ENCODE measurements at regions not wholly inside any gene's neighbourhood (a gene's known extent, or its start where the extent isn't known, plus 50 kb on each side); places are given as distances from the start of the nearest gene placed in this dataset.

- no peak overlapping the region for H3K9ac ChIP-seq (ENCODE audit: insufficient read length, low read depth)
- peaks cover 10% of the 10 kb centered on the region for H3K9me3 ChIP-seq (ENCODE audit: insufficient read depth, low read length)
- H3K4me1 ChIP-seq (ENCODE audit: insufficient read depth, insufficient read length), result no peaks in the 10 kb centered on the region
- no peak overlapping the region for H3K4me3 ChIP-seq (ENCODE audit: insufficient read length, low read depth)
- TF ChIP-seq YY1 (IDR thresholded peaks at IDR 0.05; ENCODE audit: insufficient read depth, insufficient read length), result no peak
- no peak for TF ChIP-seq SUZ12 (IDR thresholded peaks at IDR 0.05; ENCODE audit: extremely low read depth, insufficient read depth, insufficient read length)
- no peak for TF ChIP-seq ZNF274 (IDR thresholded peaks at IDR 0.05; ENCODE audit: low read depth, low read length)
- H3K27me3 ChIP-seq (ENCODE audit: insufficient read depth, insufficient read length), result no peaks in the 10 kb centered on the region
- DNase-seq (ENCODE audit: low read depth, low spot score), result no peak
- H3K36me3 ChIP-seq (ENCODE audit: insufficient read depth, insufficient read length, low read length), result no peaks in the 10 kb centered on the region
Observed at GRCh38 chr7:155173905-155174304, 103.8 kb downstream of the HTR5A start.

DNA sequence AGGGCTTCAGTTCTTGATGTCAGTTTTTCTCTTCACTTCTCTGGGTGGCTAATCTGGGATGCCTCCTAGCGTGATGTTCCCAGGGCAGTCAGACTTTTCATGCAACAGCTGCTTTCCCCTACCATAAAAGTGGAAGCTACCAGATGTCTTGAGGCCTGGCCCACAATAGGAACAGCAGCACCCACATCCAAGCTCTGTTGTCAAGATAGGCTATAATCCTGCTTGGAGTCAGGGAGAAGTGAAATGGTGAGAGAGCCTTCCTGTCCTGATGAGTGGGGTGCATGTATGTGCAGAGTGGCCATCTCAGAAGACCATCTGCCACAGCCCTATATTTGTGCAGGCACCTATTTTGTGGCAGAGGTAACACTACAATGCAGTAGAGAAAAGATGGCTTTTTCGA, 108.0 kb downstream of the HTR5A start:
- no peak overlapping the region for H3K9ac ChIP-seq (ENCODE audit: insufficient read length, low read depth)
- no peaks in the 10 kb centered on the region for H3K4me1 ChIP-seq (ENCODE audit: insufficient read depth, insufficient read length)
- no peak overlapping the region for H3K4me3 ChIP-seq (ENCODE audit: insufficient read length, low read depth)
- TF ChIP-seq ZNF274 (IDR thresholded peaks at IDR 0.05; ENCODE audit: low read depth, low read length) (no peak), SUZ12 (IDR thresholded peaks at IDR 0.05; ENCODE audit: extremely low read depth, insufficient read depth, insufficient read length) (no peak), YY1 (IDR thresholded peaks at IDR 0.05; ENCODE audit: insufficient read depth, insufficient read length) (no peak)
- no peaks in the 10 kb centered on the region for H3K27me3 ChIP-seq (ENCODE audit: insufficient read depth, insufficient read length)
- DNase-seq (ENCODE audit: low read depth, low spot score), result no peak
- H3K9me3 ChIP-seq (ENCODE audit: insufficient read depth, low read length), result peaks cover 10% of the 10 kb centered on the region
- H3K36me3 ChIP-seq (ENCODE audit: insufficient read depth, insufficient read length, low read length), result no peaks in the 10 kb centered on the region

DNA sequence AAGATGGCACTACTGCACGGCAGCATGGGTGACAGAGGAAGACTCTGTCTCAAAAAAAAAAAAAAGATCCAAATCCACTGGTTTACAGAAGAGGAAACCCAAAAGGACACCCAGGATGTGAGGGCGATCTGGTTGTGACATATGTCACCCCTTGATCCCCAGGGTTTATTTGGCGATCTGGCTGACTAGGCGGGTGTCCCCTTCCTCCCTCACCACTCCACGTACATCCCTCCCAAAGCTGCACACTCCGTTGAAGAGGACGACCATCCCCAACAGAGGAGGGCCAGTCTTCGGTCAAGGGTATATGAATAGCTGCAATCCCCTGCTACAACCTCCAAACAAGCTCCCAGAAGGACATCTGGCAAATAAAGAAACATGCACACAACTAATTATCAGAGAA, 111.6 kb downstream of the HTR5A start:
- DNase-seq (ENCODE audit: low read depth, low spot score), result no peak
- Histone ChIP-seq H3K36me3 (ENCODE audit: insufficient read depth, insufficient read length, low read length) (no peaks in the 10 kb centered on the region), H3K4me1 (ENCODE audit: insufficient read depth, insufficient read length) (no peaks in the 10 kb centered on the region), H3K9me3 (ENCODE audit: insufficient read depth, low read length) (peaks cover 37% of the 10 kb centered on the region), H3K4me3 (ENCODE audit: insufficient read length, low read depth) (no peak overlapping the region), H3K9ac (ENCODE audit: insufficient read length, low read depth) (no peak overlapping the region), H3K27me3 (ENCODE audit: insufficient read depth, insufficient read length) (no peaks in the 10 kb centered on the region)
- TF ChIP-seq SUZ12 (IDR thresholded peaks at IDR 0.05; ENCODE audit: extremely low read depth, insufficient read depth, insufficient read length), result no peak
- TF ChIP-seq ZNF274 (IDR thresholded peaks at IDR 0.05; ENCODE audit: low read depth, low read length), result no peak
- no peak for TF ChIP-seq YY1 (IDR thresholded peaks at IDR 0.05; ENCODE audit: insufficient read depth, insufficient read length)

- Histone ChIP-seq H3K9me3 (ENCODE audit: insufficient read depth, low read length) (peaks cover 37% of the 10 kb centered on the region), H3K4me3 (ENCODE audit: insufficient read length, low read depth) (no peak overlapping the region), H3K36me3 (ENCODE audit: insufficient read depth, insufficient read length, low read length) (no peaks in the 10 kb centered on the region), H3K9ac (ENCODE audit: insufficient read length, low read depth) (no peak overlapping the region), H3K4me1 (ENCODE audit: insufficient read depth, insufficient read length) (no peaks in the 10 kb centered on the region), H3K27me3 (ENCODE audit: insufficient read depth, insufficient read length) (no peaks in the 10 kb centered on the region)
- TF ChIP-seq ZNF274 (IDR thresholded peaks at IDR 0.05; ENCODE audit: low read depth, low read length) (no peak), YY1 (IDR thresholded peaks at IDR 0.05; ENCODE audit: insufficient read depth, insufficient read length) (no peak), SUZ12 (IDR thresholded peaks at IDR 0.05; ENCODE audit: extremely low read depth, insufficient read depth, insufficient read length) (no peak)
- DNase-seq (ENCODE audit: low read depth, low spot score), result no peak
Observed at GRCh38 chr7:155182406-155182970, 112.4 kb downstream of the HTR5A start.

DNA sequence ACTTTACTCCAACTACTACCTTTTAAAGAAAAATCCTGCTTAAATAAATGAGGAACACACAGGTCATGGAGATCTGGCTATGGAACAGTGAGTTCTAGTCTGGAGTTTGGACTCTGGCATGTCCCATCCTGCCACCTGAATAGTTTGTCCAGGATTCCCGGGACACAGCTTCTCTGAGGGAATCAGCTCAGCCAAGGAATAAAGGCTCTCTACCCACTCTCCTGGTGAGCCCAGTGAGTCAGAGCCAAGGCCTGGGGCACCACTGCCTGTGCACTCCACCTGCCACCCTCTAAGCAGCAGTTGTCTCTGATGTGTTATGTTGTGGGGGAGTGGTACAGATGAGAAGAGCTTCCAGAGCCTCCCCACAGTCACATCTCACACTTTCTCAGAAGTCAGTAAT, 113.5 kb downstream of the HTR5A start:
- no peaks in the 10 kb centered on the region for H3K4me1 ChIP-seq (ENCODE audit: insufficient read depth, insufficient read length)
- H3K4me3 ChIP-seq (ENCODE audit: insufficient read length, low read depth), result no peak overlapping the region
- H3K9ac ChIP-seq (ENCODE audit: insufficient read length, low read depth), result no peak overlapping the region
- H3K9me3 ChIP-seq (ENCODE audit: insufficient read depth, low read length), result peaks cover 37% of the 10 kb centered on the region; the same call in 1 of the 2 replicates
- no peaks in the 10 kb centered on the region for H3K36me3 ChIP-seq (ENCODE audit: insufficient read depth, insufficient read length, low read length)
- no peak for DNase-seq (ENCODE audit: low read depth, low spot score)
- no peak for TF ChIP-seq YY1 (IDR thresholded peaks at IDR 0.05; ENCODE audit: insufficient read depth, insufficient read length)
- no peak for TF ChIP-seq ZNF274 (IDR thresholded peaks at IDR 0.05; ENCODE audit: low read depth, low read length)
- TF ChIP-seq SUZ12 (IDR thresholded peaks at IDR 0.05; ENCODE audit: extremely low read depth, insufficient read depth, insufficient read length), result no peak
- no peaks in the 10 kb centered on the region for H3K27me3 ChIP-seq (ENCODE audit: insufficient read depth, insufficient read length)

GRCh38 chr7:155184923-155185322, 112.8 kb upstream of the INSIG1 start:
- Histone ChIP-seq H3K4me1 (ENCODE audit: insufficient read depth, insufficient read length) (no peaks in the 10 kb centered on the region), H3K27me3 (ENCODE audit: insufficient read depth, insufficient read length) (no peaks in the 10 kb centered on the region), H3K4me3 (ENCODE audit: insufficient read length, low read depth) (no peak overlapping the region), H3K9ac (ENCODE audit: insufficient read length, low read depth) (no peak overlapping the region), H3K36me3 (ENCODE audit: insufficient read depth, insufficient read length, low read length) (no peaks in the 10 kb centered on the region), H3K9me3 (ENCODE audit: insufficient read depth, low read length) (peaks cover 37% of the 10 kb centered on the region; the same call in 1 of the 2 replicates)
- no peak for DNase-seq (ENCODE audit: low read depth, low spot score)
- no peak for TF ChIP-seq YY1 (IDR thresholded peaks at IDR 0.05; ENCODE audit: insufficient read depth, insufficient read length)
- no peak for TF ChIP-seq SUZ12 (IDR thresholded peaks at IDR 0.05; ENCODE audit: extremely low read depth, insufficient read depth, insufficient read length)
- TF ChIP-seq ZNF274 (IDR thresholded peaks at IDR 0.05; ENCODE audit: low read depth, low read length), result no peak

DNA sequence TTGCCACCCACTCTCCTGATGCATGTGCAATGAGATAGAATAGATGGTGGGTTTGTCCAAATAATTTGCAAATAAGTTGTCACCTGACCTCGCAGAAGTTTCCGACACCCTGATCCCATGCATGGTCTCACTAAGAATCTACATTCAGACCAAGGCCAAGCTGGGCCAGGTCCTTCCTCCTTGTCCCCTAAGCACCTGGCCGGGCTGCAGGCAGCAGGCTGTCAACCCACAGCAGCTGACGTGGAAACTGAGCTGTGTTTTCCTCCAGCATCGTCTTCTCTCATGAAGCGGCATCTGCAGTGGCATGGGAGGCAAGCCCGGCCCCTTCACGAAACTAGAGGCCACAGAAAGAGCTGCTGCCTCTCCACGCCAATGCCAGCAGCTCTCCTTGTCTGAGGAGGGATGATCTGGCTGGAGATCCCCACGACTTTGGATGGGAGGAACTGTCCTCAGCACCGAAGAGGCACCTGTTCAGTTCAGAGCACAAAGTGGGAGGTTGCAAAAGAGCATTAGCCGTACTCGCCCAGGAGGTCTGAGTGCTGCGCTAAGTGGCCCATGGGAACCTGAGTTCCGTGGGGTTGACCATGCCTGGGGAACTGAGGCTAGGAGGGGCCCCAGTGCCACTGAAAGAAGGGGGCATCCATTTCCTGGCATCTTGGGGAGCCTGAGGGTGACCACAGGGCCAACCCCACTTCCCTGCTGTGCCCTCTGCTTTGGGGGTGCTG, 110.5 kb upstream of the INSIG1 start:
- Histone ChIP-seq H3K27me3 (ENCODE audit: insufficient read depth, insufficient read length) (peaks cover 15% of the 10 kb centered on the region), H3K9ac (ENCODE audit: insufficient read length, low read depth) (no peak overlapping the region), H3K36me3 (ENCODE audit: insufficient read depth, insufficient read length, low read length) (no peaks in the 10 kb centered on the region), H3K4me1 (ENCODE audit: insufficient read depth, insufficient read length) (no peaks in the 10 kb centered on the region), H3K9me3 (ENCODE audit: insufficient read depth, low read length) (peaks cover 37% of the 10 kb centered on the region; the same call in 1 of the 2 replicates), H3K4me3 (ENCODE audit: insufficient read length, low read depth) (no peak overlapping the region)
- TF ChIP-seq YY1 (IDR thresholded peaks at IDR 0.05; ENCODE audit: insufficient read depth, insufficient read length) (no peak), SUZ12 (IDR thresholded peaks at IDR 0.05; ENCODE audit: extremely low read depth, insufficient read depth, insufficient read length) (no peak)
- DNase-seq (ENCODE audit: low read depth, low spot score), result no peak
